Thoracic aorta (tissue), 2 donors: ENCODE measurements at regions not wholly inside any gene's neighbourhood (a gene's known extent, or its start where the extent isn't known, plus 50 kb on each side); places are given as distances from the start of the nearest gene placed in this dataset.

ENCODE experiments used
- ATAC-seq: fragments of 150-250 bp; one replicate; pipeline ENCODE4 v1.8.0; 2017; ENCODE audit warnings: low read depth; ENCODE audit not compliant: insufficient number of reproducible peaks, low FRiP score
- DNase-seq: peaks from one replicate; pipeline ENCODE4 v3.0.0-alpha.2; 2020; ENCODE audit warnings: low spot score
- H3K27ac ChIP-seq, 2 donors: fragments of 200-600 bp; sonication (generic); 1 replicate in 1 of 2; 2 replicates in 1 of 2; pipeline ENCODE4 v1.5.1; 2016; ENCODE audit warnings: mild to moderate bottlenecking in 2 of 2, moderate library complexity in 2 of 2
- H3K27me3 ChIP-seq: fragments of 200-600 bp; sonication (generic); replicated peaks from 2 replicates; pipeline ENCODE4 v1.6.0; 2016; ENCODE audit warnings: mild to moderate bottlenecking; ENCODE audit not compliant: insufficient read depth
- H3K36me3 ChIP-seq: fragments of 200-600 bp; sonication (generic); one replicate; pipeline ENCODE4 v1.5.1; 2016
- H3K4me1 ChIP-seq, 2 donors: fragments of 200-600 bp; sonication (generic); 1 replicate in 1 of 2; 2 replicates in 1 of 2; pipeline versions ENCODE4 v1.5.1 to v1.6.0; 2016; ENCODE audit warnings: low read depth in 2 of 2, mild to moderate bottlenecking in 1 of 2; ENCODE audit not compliant: control insufficient read depth in 1 of 2
- H3K4me3 ChIP-seq: fragments of 200-600 bp; sonication (generic); 2 replicates; pipeline ENCODE4 v1.5.1; 2016; ENCODE audit warnings: mild to moderate bottlenecking
- H3K9me3 ChIP-seq: fragments of 200-600 bp; sonication (generic); 2 replicates; pipeline ENCODE4 v1.5.1; 2016
- CTCF ChIP-seq: fragments of 200-600 bp; sonication (generic); IDR thresholded peaks from one replicate; pipeline ENCODE4 v1.5.1; 2019; ENCODE audit warnings: antibody characterized with exemption

GRCh38 chr15:62218841-62219240 is 53.8 kb upstream of the C2CD4B start:
- ATAC-seq (no peak), DNase-seq (no peak)
- H3K27ac ChIP-seq = no peak overlapping the region
- H3K9me3 ChIP-seq = peaks cover 18% of the 10 kb centered on the region
- no peak overlapping the region for H3K4me3 ChIP-seq
- H3K36me3 ChIP-seq = no peaks in the 10 kb centered on the region
- H3K4me1 ChIP-seq = no peaks in the 10 kb centered on the region
- H3K27me3 ChIP-seq = no peaks in the 10 kb centered on the region
- no peak for TF ChIP-seq CTCF

GRCh38 chr15:62219799-62220198 is 54.7 kb upstream of the C2CD4B start:
- Histone ChIP-seq H3K4me3 (no peak overlapping the region), H3K4me1 (no peaks in the 10 kb centered on the region), H3K9me3 (peaks cover 18% of the 10 kb centered on the region), H3K27ac (no peak overlapping the region), H3K27me3 (no peaks in the 10 kb centered on the region), H3K36me3 (no peaks in the 10 kb centered on the region)
- no peak for ATAC-seq
- TF ChIP-seq CTCF = no peak
- DNase-seq = no peak

GRCh38 chr15:62223020-62223419 is 57.9 kb upstream of the C2CD4B start:
- H3K27ac ChIP-seq = no peak overlapping the region
- DNase-seq (no peak), ATAC-seq (no peak)
- H3K4me3 ChIP-seq = no peak overlapping the region
- H3K4me1 ChIP-seq = no peaks in the 10 kb centered on the region
- no peaks in the 10 kb centered on the region for H3K36me3 ChIP-seq
- no peak for TF ChIP-seq CTCF
- no peaks in the 10 kb centered on the region for H3K27me3 ChIP-seq
- H3K9me3 ChIP-seq = no peaks in the 10 kb centered on the region

GRCh38 chr15:62228604-62229003 is 63.5 kb upstream of the C2CD4B start:
- DNase-seq (no peak), ATAC-seq (no peak)
- Histone ChIP-seq H3K27me3 (no peaks in the 10 kb centered on the region), H3K9me3 (no peaks in the 10 kb centered on the region), H3K4me1 (no peaks in the 10 kb centered on the region), H3K36me3 (no peaks in the 10 kb centered on the region), H3K27ac (no peak overlapping the region), H3K4me3 (no peak overlapping the region)
- no peak for TF ChIP-seq CTCF

GRCh38 chr15:62231856-62232255 is 66.8 kb upstream of the C2CD4B start:
- DNase-seq (no peak), ATAC-seq (no peak)
- no peaks in the 10 kb centered on the region for H3K36me3 ChIP-seq
- no peaks in the 10 kb centered on the region for H3K9me3 ChIP-seq
- no peak overlapping the region for H3K27ac ChIP-seq
- H3K4me1 ChIP-seq = no peaks in the 10 kb centered on the region
- no peaks in the 10 kb centered on the region for H3K27me3 ChIP-seq
- no peak overlapping the region for H3K4me3 ChIP-seq
- TF ChIP-seq CTCF = no peak
